ENCODE measurements at regions not wholly inside any gene's neighbourhood (a gene's known extent, or its start where the extent isn't known, plus 50 kb on each side); places are given as distances from the start of the nearest gene placed in this dataset.

- TF ChIP-seq CTCF (conservative IDR thresholded peaks at IDR 0.05 in 1 of 2, IDR thresholded peaks at IDR 0.05 in 1 of 2; ENCODE audit: low read depth in 1 of 2, low read length in 2 of 2), result no peak
- no peak for TF ChIP-seq EZH2 (IDR thresholded peaks at IDR 0.05; ENCODE audit: low read length, missing control alignments)
These were observed 297.0 kb upstream of the AUTS2 start for GRCh38 chr7:69301253-69301652.

Data from fibroblast of lung (primary cell).